ENCODE measurements at regions not wholly inside any gene's neighbourhood (a gene's known extent, or its start where the extent isn't known, plus 50 kb on each side); places are given as distances from the start of the nearest gene placed in this dataset.

DNA sequence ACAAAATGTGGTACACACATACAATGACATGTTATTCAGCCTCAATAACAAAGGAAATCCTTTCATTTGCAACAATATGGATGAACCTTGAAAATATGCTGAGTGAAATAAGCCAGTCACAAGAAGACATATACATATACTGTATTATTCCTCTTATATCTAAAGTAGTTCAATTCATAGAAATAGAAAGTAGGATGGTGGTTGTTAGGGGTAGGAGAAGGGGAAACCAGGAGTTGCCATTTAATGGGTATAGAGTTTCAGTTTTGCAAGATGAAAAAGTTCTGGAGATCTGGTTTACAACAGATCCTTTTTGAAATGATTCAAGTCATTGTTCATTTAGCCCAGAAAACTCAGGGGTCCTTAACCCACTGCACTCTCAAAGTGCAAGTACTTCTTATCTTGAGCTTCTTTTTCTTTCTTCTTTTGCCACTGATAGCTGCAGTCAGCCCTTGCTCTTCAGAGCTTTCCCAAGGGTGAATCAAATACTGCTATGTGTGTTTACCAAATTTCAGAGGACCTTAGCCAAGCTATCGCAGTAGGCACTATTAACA lies 208.0 kb upstream of the EOMES start:
- TF ChIP-seq, protein P1, sequence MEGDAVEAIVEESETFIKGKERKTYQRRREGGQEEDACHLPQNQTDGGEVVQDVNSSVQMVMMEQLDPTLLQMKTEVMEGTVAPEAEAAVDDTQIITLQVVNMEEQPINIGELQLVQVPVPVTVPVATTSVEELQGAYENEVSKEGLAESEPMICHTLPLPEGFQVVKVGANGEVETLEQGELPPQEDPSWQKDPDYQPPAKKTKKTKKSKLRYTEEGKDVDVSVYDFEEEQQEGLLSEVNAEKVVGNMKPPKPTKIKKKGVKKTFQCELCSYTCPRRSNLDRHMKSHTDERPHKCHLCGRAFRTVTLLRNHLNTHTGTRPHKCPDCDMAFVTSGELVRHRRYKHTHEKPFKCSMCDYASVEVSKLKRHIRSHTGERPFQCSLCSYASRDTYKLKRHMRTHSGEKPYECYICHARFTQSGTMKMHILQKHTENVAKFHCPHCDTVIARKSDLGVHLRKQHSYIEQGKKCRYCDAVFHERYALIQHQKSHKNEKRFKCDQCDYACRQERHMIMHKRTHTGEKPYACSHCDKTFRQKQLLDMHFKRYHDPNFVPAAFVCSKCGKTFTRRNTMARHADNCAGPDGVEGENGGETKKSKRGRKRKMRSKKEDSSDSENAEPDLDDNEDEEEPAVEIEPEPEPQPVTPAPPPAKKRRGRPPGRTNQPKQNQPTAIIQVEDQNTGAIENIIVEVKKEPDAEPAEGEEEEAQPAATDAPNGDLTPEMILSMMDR (IDR thresholded peaks at IDR 0.05), result no peak
- TF ChIP-seq POLR2A (IDR thresholded peaks at IDR 0.05), result no peak

All from adrenal gland (tissue), 5 donors.